BLaER1 treated with 17β-estradiol and CSF1 and Interleukin-3, amounts not matched to agents 10 nM and 100 nM (cell line): ENCODE measurements at regions not wholly inside any gene's neighbourhood (a gene's known extent, or its start where the extent isn't known, plus 50 kb on each side); places are given as distances from the start of the nearest gene placed in this dataset.
A peak's percentile ranks its signal among the peaks of the same experiment; 100 is the strongest.

Experiments
- H3K27ac ChIP-seq, 11 experiments: shearing (Covaris generic); formaldehyde crosslinking; 2 replicates each; pipeline ENCODE4 v1.8.1; 2022
- H3K27me3 ChIP-seq, 11 experiments: shearing (Covaris generic); formaldehyde crosslinking; 2 replicates each; pipeline ENCODE4 v1.8.1; 2022
- H3K36me3 ChIP-seq, 11 experiments: shearing (Covaris generic); formaldehyde crosslinking; 2 replicates each; pipeline ENCODE4 v1.8.1; 2022
- H3K4me1 ChIP-seq, 10 experiments: shearing (Covaris generic); formaldehyde crosslinking; 2 replicates each; pipeline ENCODE4 v1.8.1; 2022
- H3K4me2 ChIP-seq, 11 experiments: shearing (Covaris generic); formaldehyde crosslinking; 2 replicates each; pipeline ENCODE4 v1.8.1; 2022
- H3K4me3 ChIP-seq, 10 experiments: shearing (Covaris generic); formaldehyde crosslinking; 2 replicates each; pipeline ENCODE4 v1.8.1; 2022
- H3K9ac ChIP-seq, 11 experiments: shearing (Covaris generic); formaldehyde crosslinking; 2 replicates each; pipeline ENCODE4 v1.8.1; 2022
- H3K9me3 ChIP-seq, 11 experiments: shearing (Covaris generic); formaldehyde crosslinking; replicated peaks in 1 of 11; 2 replicates each; pipeline ENCODE4 v1.8.1; 2022
- H4K20me1 ChIP-seq, 11 experiments: shearing (Covaris generic); formaldehyde crosslinking; 2 replicates each; pipeline ENCODE4 v1.8.1; 2022
- Cebpa-rat ChIP-seq, 11 experiments: shearing (Covaris generic); IDR thresholded peaks; 2 replicates each; pipeline ENCODE4 v1.8.1; 2022

GRCh38 chr1:221919743-221920142 lies 177.9 kb upstream of the DUSP10 start:
- no peak for TF ChIP-seq Cebpa-rat (IDR thresholded peaks at IDR 0.05)
- no peak overlapping the region for H3K27ac ChIP-seq
- no peak overlapping the region for H3K9ac ChIP-seq
- H3K9me3 ChIP-seq = no peaks in the 10 kb centered on the region
- H3K36me3 ChIP-seq = no peaks in the 10 kb centered on the region
- no peak overlapping the region for H3K4me2 ChIP-seq
- no peaks in the 10 kb centered on the region for H4K20me1 ChIP-seq
- no peak overlapping the region for H3K4me3 ChIP-seq
- no peaks in the 10 kb centered on the region for H3K4me1 ChIP-seq
- no peaks in the 10 kb centered on the region for H3K27me3 ChIP-seq

- H3K4me2 ChIP-seq = no peak overlapping the region
- H3K9ac ChIP-seq = no peak overlapping the region
- H3K27ac ChIP-seq = no peak overlapping the region
- H3K4me1 ChIP-seq = no peaks in the 10 kb centered on the region
- H3K4me3 ChIP-seq = no peak overlapping the region
- TF ChIP-seq Cebpa-rat (IDR thresholded peaks at IDR 0.05) = no peak
- no peaks in the 10 kb centered on the region for H3K27me3 ChIP-seq
- no peaks in the 10 kb centered on the region for H3K9me3 ChIP-seq
- no peaks in the 10 kb centered on the region for H4K20me1 ChIP-seq
- no peaks in the 10 kb centered on the region for H3K36me3 ChIP-seq
Measured at GRCh38 chr1:221919341-221919740, 177.5 kb upstream of the DUSP10 start.

GRCh38 chr1:221916176-221916575 lies 174.3 kb upstream of the DUSP10 start:
- H3K4me1 ChIP-seq = no peaks in the 10 kb centered on the region

GRCh38 chr1:221915764-221916163 lies 173.9 kb upstream of the DUSP10 start:
- H3K4me1 ChIP-seq = peaks cover 0 to under 1% (median 0%) of the 10 kb centered on the region in 10 experiments; a peak in 1 of 20 replicates
- no peak overlapping the region for H3K4me3 ChIP-seq
- no peak overlapping the region for H3K9ac ChIP-seq
- H3K4me2 ChIP-seq = no peak overlapping the region
- H4K20me1 ChIP-seq = no peaks in the 10 kb centered on the region
- no peaks in the 10 kb centered on the region for H3K36me3 ChIP-seq
- H3K9me3 ChIP-seq = no peaks in the 10 kb centered on the region
- no peak overlapping the region for H3K27ac ChIP-seq
- no peaks in the 10 kb centered on the region for H3K27me3 ChIP-seq
- TF ChIP-seq Cebpa-rat (IDR thresholded peaks at IDR 0.05) = no peak

More at GRCh38 chr1:221916176-221916575, 174.3 kb upstream of the DUSP10 start:
- no peak overlapping the region for H3K4me3 ChIP-seq
- H4K20me1 ChIP-seq = no peaks in the 10 kb centered on the region
- no peaks in the 10 kb centered on the region for H3K9me3 ChIP-seq
- no peak overlapping the region for H3K4me2 ChIP-seq
- TF ChIP-seq Cebpa-rat (IDR thresholded peaks at IDR 0.05) = no peak
- H3K27me3 ChIP-seq = no peaks in the 10 kb centered on the region
- no peak overlapping the region for H3K27ac ChIP-seq
- H3K9ac ChIP-seq = no peak overlapping the region
- H3K36me3 ChIP-seq = no peaks in the 10 kb centered on the region

GRCh38 chr1:221913351-221913892 lies 171.5 kb upstream of the DUSP10 start:
- Histone ChIP-seq H3K36me3 (no peaks in the 10 kb centered on the region), H3K4me2 (no peak overlapping the region), H3K4me3 (no peak overlapping the region), H3K9me3 (no peaks in the 10 kb centered on the region), H3K9ac (no peak overlapping the region), H3K4me1 (peaks cover 0 to 11% (median 0%) of the 10 kb centered on the region in 10 experiments; a peak in 3 of 20 replicates), H4K20me1 (no peaks in the 10 kb centered on the region), H3K27ac (no peak overlapping the region), H3K27me3 (no peaks in the 10 kb centered on the region)
- no peak for TF ChIP-seq Cebpa-rat (IDR thresholded peaks at IDR 0.05)

- H3K27me3 ChIP-seq = no peaks in the 10 kb centered on the region
- H3K4me1 ChIP-seq = peaks cover 0 to 21% (median 4%) of the 10 kb centered on the region in 10 experiments; a peak in 8 of 20 replicates
- no peaks in the 10 kb centered on the region for H3K9me3 ChIP-seq
- no peak overlapping the region for H3K9ac ChIP-seq
- H3K36me3 ChIP-seq = no peaks in the 10 kb centered on the region
- H3K4me3 ChIP-seq = no peak overlapping the region
- no peak overlapping the region for H3K27ac ChIP-seq
- no peak for TF ChIP-seq Cebpa-rat (IDR thresholded peaks at IDR 0.05)
- no peak overlapping the region for H3K4me2 ChIP-seq
- no peaks in the 10 kb centered on the region for H4K20me1 ChIP-seq
Measured at GRCh38 chr1:221912230-221912629, 170.3 kb upstream of the DUSP10 start.

GRCh38 chr1:221911714-221912113 lies 169.8 kb upstream of the DUSP10 start:
- H4K20me1 ChIP-seq = no peaks in the 10 kb centered on the region
- H3K4me3 ChIP-seq = no peak overlapping the region
- no peaks in the 10 kb centered on the region for H3K36me3 ChIP-seq
- H3K27me3 ChIP-seq = no peaks in the 10 kb centered on the region
- no peak for TF ChIP-seq Cebpa-rat (IDR thresholded peaks at IDR 0.05)
- no peak overlapping the region for H3K9ac ChIP-seq
- H3K27ac ChIP-seq = no peak overlapping the region
- no peaks in the 10 kb centered on the region for H3K9me3 ChIP-seq
- no peak overlapping the region for H3K4me2 ChIP-seq
- peaks cover 0 to 26% (median 7%) of the 10 kb centered on the region in 10 experiments; a peak in 11 of 20 replicates for H3K4me1 ChIP-seq

GRCh38 chr1:221910222-221910621 lies 168.3 kb upstream of the DUSP10 start:
- Histone ChIP-seq H3K27ac (no peak overlapping the region; a peak in 1 of 22 replicates), H3K9ac (no peak overlapping the region), H4K20me1 (no peaks in the 10 kb centered on the region), H3K36me3 (no peaks in the 10 kb centered on the region), H3K4me1 (peaks cover 0 to 31% (median 10%) of the 10 kb centered on the region in 10 experiments; a peak in 11 of 20 replicates), H3K9me3 (no peaks in the 10 kb centered on the region; a peak in 1 of 22 replicates), H3K4me2 (peak overlapping the region in 7 of 11 experiments; percentile 1 to 24 (median 13); a peak in 4 of 22 replicates), H3K27me3 (no peaks in the 10 kb centered on the region), H3K4me3 (no peak overlapping the region)
- TF ChIP-seq Cebpa-rat (IDR thresholded peaks at IDR 0.05) = no peak

GRCh38 chr1:221908573-221908972 lies 166.7 kb upstream of the DUSP10 start:
- H3K36me3 ChIP-seq = no peaks in the 10 kb centered on the region
- peaks cover 0 to 31% (median 10%) of the 10 kb centered on the region in 10 experiments; a peak in 11 of 20 replicates for H3K4me1 ChIP-seq
- H3K9ac ChIP-seq = no peak overlapping the region
- H3K4me3 ChIP-seq = no peak overlapping the region
- H4K20me1 ChIP-seq = no peaks in the 10 kb centered on the region
- H3K4me2 ChIP-seq = 0 out of 22 replicates have a peak overlapping the region, but pooled peaks of 1 of the 11 experiments have one; percentile 52
- H3K27me3 ChIP-seq = no peaks in the 10 kb centered on the region
- TF ChIP-seq Cebpa-rat (IDR thresholded peaks at IDR 0.05) = no peak
- peaks cover 4 to 9% (median 6%) of the 10 kb centered on the region in 11 experiments; a peak in 18 of 22 replicates for H3K9me3 ChIP-seq
- H3K27ac ChIP-seq = no peak overlapping the region
